SK-MEL-5 (cell line): ENCODE measurements at regions not wholly inside any gene's neighbourhood (a gene's known extent, or its start where the extent isn't known, plus 50 kb on each side); places are given as distances from the start of the nearest gene placed in this dataset.

Source experiments
- DNase-seq: peaks from one replicate; pipeline ENCODE4 v3.0.0-alpha.2; 2016; ENCODE audit warnings: low read depth, low spot score
- in situ Hi-C: cut with HindIII; loops from 2 replicates; pipeline ENCODE4 v1.10.0; 2016; ENCODE audit warnings: low sequenced_read_pairs, high pct_unique_total_duplicates, low pct_unique_long_range_greater_than_20kb

DNA sequence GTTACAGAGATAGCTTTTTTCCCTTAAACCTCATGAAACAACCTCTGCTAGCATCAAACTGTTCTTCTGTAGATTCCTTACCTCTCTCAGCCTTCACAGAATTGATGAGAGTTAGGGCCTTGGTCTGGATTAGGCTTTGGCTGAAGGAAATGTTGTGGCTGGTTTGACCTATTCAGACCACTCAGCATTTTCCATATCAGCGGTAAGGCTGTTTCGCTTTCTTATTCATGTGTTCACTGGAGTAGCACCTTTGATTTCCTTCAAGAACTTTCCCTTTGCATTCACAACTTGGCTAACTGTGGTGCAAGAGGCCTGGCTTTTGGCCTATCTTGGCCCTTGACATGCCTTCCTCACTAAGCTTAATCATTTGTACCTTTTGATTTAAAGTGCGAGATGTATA is 50.7 kb upstream of the NRXN3 start:
- in situ Hi-C loops: no loop called here
- no peak for DNase-seq
